HEK293 (cell line): ENCODE measurements at regions not wholly inside any gene's neighbourhood (a gene's known extent, or its start where the extent isn't known, plus 50 kb on each side); places are given as distances from the start of the nearest gene placed in this dataset.

ENCODE experiments used
- CTCF ChIA-PET: fragments of 350-600 bp; formaldehyde crosslinking; extraction: SDS; loops from one replicate; lab custom pipeline; 2021; ENCODE audit warnings: antibody characterized with exemption; lab: Yijun Ruan, JAX
- POLR2A ChIA-PET: fragments of 300-600 bp; formaldehyde crosslinking; extraction: SDS; loops from one replicate; lab custom pipeline; 2020; ENCODE audit warnings: antibody characterized with exemption, inconsistent platforms; lab: Yijun Ruan, JAX
- H3K27ac ChIP-seq: fragments of 200-500 bp; sonication (Bioruptor generic); 2 replicates; pipeline ENCODE4 v1.5.1; 2014; ENCODE audit warnings: low read depth, low read length, control low read depth, inconsistent platforms; ENCODE audit errors: extremely low read depth
- H3K36me3 ChIP-seq, 2 experiments: fragments of 200-500 bp in 1 of 2; sonication (Bioruptor generic) in 1 of 2; 1 replicate in 1 of 2; 2 replicates in 1 of 2; pipeline ENCODE4 v1.5.1; 2014 to 2017; ENCODE audit warnings: inconsistent platforms in 2 of 2, low read length in 2 of 2; ENCODE audit not compliant: control insufficient read depth in 2 of 2, insufficient read depth in 1 of 2
- H3K4me1 ChIP-seq: fragments of 200-500 bp; sonication (Bioruptor generic); 2 replicates; pipeline ENCODE4 v1.5.1; 2014; ENCODE audit warnings: mild to moderate bottlenecking, low read length, inconsistent platforms; ENCODE audit not compliant: control insufficient read depth, insufficient read depth
- H3K4me3 ChIP-seq: 2 replicates; pipeline ENCODE4 v1.5.1; 2011; ENCODE audit warnings: low read depth, mild to moderate bottlenecking, control low read depth, low read length, moderate library complexity
- H3K9me3 ChIP-seq: fragments of 200-500 bp; sonication (Bioruptor generic); 2 replicates; pipeline ENCODE4 v1.5.1; 2014; ENCODE audit warnings: low read depth, low read length, inconsistent platforms; ENCODE audit not compliant: control insufficient read depth, insufficient read depth
- MEIS1 ChIP-seq: sonication (generic); formaldehyde crosslinking; IDR thresholded peaks from 2 replicates; pipeline ENCODE4 v1.8.1; 2022; ENCODE audit warnings: missing genetic modification reagents, mild to moderate bottlenecking, borderline replicate concordance
- ZBTB10 ChIP-seq: fragments of 450-650 bp; formaldehyde crosslinking; IDR thresholded peaks from 2 replicates; pipeline ENCODE4 v1.5.1; 2016; ENCODE audit warnings: missing biosample characterization, missing genetic modification characterization
- ZBTB6 ChIP-seq: fragments of 450-650 bp; formaldehyde crosslinking; IDR thresholded peaks from 2 replicates; pipeline ENCODE4 v1.5.1; 2017; ENCODE audit warnings: missing biosample characterization, missing genetic modification characterization
- ZNF174 ChIP-seq: fragments of 450-650 bp; formaldehyde crosslinking; IDR thresholded peaks from 2 replicates; pipeline ENCODE4 v1.5.0; 2017; ENCODE audit warnings: missing biosample characterization, mild to moderate bottlenecking, missing genetic modification characterization
- ZNF184 ChIP-seq: fragments of 450-650 bp; IDR thresholded peaks from 2 replicates; pipeline ENCODE4 v1.5.1; 2018; ENCODE audit warnings: missing biosample characterization, mild to moderate bottlenecking, missing genetic modification characterization
- ZNF221 ChIP-seq: fragments of 450-650 bp; formaldehyde crosslinking; IDR thresholded peaks from 2 replicates; pipeline ENCODE4 v1.5.1; 2017; ENCODE audit warnings: missing biosample characterization, missing genetic modification characterization, borderline replicate concordance
- ZNF366 ChIP-seq: fragments of 450-650 bp; formaldehyde crosslinking; conservative IDR thresholded peaks from 2 replicates; pipeline ENCODE4 v1.5.1; 2016; ENCODE audit warnings: missing biosample characterization, missing genetic modification characterization
- ZNF48 ChIP-seq: fragments of 450-650 bp; formaldehyde crosslinking; IDR thresholded peaks from 2 replicates; pipeline ENCODE4 v1.5.1; 2016; ENCODE audit warnings: missing biosample characterization, missing genetic modification characterization
- ZNF514 ChIP-seq: fragments of 450-650 bp; formaldehyde crosslinking; IDR thresholded peaks from 2 replicates; pipeline ENCODE4 v1.5.1; 2016; ENCODE audit warnings: missing biosample characterization, missing genetic modification characterization
- ZNF521 ChIP-seq: fragments of 450-650 bp; formaldehyde crosslinking; IDR thresholded peaks from 2 replicates; pipeline ENCODE4 v1.5.1; 2017; ENCODE audit warnings: missing biosample characterization, mild to moderate bottlenecking, missing genetic modification characterization
- ZNF561 ChIP-seq: fragments of 450-650 bp; IDR thresholded peaks from 2 replicates; pipeline ENCODE4 v1.5.1; 2018; ENCODE audit warnings: missing biosample characterization, missing genetic modification characterization, borderline replicate concordance
- ZNF645 ChIP-seq: fragments of 450-650 bp; formaldehyde crosslinking; IDR thresholded peaks from 2 replicates; pipeline ENCODE4; 2016; ENCODE audit warnings: missing biosample characterization, missing genetic modification characterization
- ZNF654 ChIP-seq: fragments of 450-650 bp; formaldehyde crosslinking; IDR thresholded peaks from 2 replicates; pipeline ENCODE4 v1.5.1; 2016; ENCODE audit warnings: low read depth, missing biosample characterization, missing genetic modification characterization
- ZNF707 ChIP-seq: fragments of 450-650 bp; formaldehyde crosslinking; IDR thresholded peaks from 2 replicates; pipeline ENCODE4 v1.5.1; 2016; ENCODE audit warnings: missing biosample characterization, missing genetic modification characterization
- ZNF785 ChIP-seq: fragments of 450-650 bp; formaldehyde crosslinking; IDR thresholded peaks from 2 replicates; pipeline ENCODE4 v1.5.1; 2016; ENCODE audit warnings: missing biosample characterization, missing genetic modification characterization

GRCh38 chr17:5793899-5794298, 209.6 kb upstream of the NLRP1 start:
- Histone ChIP-seq H3K4me1 (no peaks in the 10 kb centered on the region), H3K9me3 (no peaks in the 10 kb centered on the region), H3K4me3 (no peak overlapping the region), H3K27ac (no peak overlapping the region), H3K36me3 (no peaks in the 10 kb centered on the region)
- POLR2A ChIA-PET = no interaction called here
- peak; percentile 24; the same call in 1 of the 2 replicates for TF ChIP-seq ZNF654 (tag by site-specific recombination)
- no peak for TF ChIP-seq ZNF366
- no peak for TF ChIP-seq ZNF707 (tag by site-specific recombination)
- CTCF ChIA-PET = interaction anchor here (0.6 to 2.4 kb wide), 13 partner anchors 10 to 764 kb away, joined by 3 to 10 read pairs (median 3); no protein-coding TSS in a partner anchor

GRCh38 chr17:5794385-5794784, 210.1 kb upstream of the NLRP1 start:
- no peaks in the 10 kb centered on the region for H3K4me1 ChIP-seq
- H3K4me3 ChIP-seq = no peak overlapping the region
- TF ChIP-seq ZNF645 (tag by site-specific recombination) (no peak), ZNF521 (tag by site-specific recombination) (no peak), ZNF174 (tag by site-specific recombination) (no peak), ZNF785 (tag by site-specific recombination) (no peak), ZBTB10 (no peak)
- ChIA-PET CTCF (interaction anchor here (0.6 to 2.4 kb wide), 10 partner anchors 10 to 646 kb away, joined by 3 to 10 read pairs (median 3); no protein-coding TSS in a partner anchor), POLR2A (no interaction called here)
- no peaks in the 10 kb centered on the region for H3K36me3 ChIP-seq
- no peak overlapping the region for H3K27ac ChIP-seq
- H3K9me3 ChIP-seq = no peaks in the 10 kb centered on the region

- H3K4me3 ChIP-seq = no peak overlapping the region
- ChIA-PET CTCF (interaction anchor here (1.0 to 2.4 kb wide), 4 partner anchors 90 to 645 kb away, joined by 3 to 10 read pairs (median 3); no protein-coding TSS in a partner anchor), POLR2A (no interaction called here)
- no peaks in the 10 kb centered on the region for H3K4me1 ChIP-seq
- H3K36me3 ChIP-seq = no peaks in the 10 kb centered on the region
- H3K9me3 ChIP-seq = no peaks in the 10 kb centered on the region
- no peak for TF ChIP-seq ZNF48
- TF ChIP-seq ZNF561 = no peak
- no peak for TF ChIP-seq ZBTB6
- TF ChIP-seq MEIS1 (CRISPR knock-in tag) = no peak
- no peak for TF ChIP-seq ZNF221
- no peak for TF ChIP-seq ZNF184 (tag by site-specific recombination)
- no peak for TF ChIP-seq ZNF514 (tag by site-specific recombination)
- no peak overlapping the region for H3K27ac ChIP-seq
Observed at GRCh38 chr17:5794881-5795506, 210.7 kb upstream of the NLRP1 start.
